Fibroblast of mammary gland (primary cell): ENCODE measurements at regions not wholly inside any gene's neighbourhood (a gene's known extent, or its start where the extent isn't known, plus 50 kb on each side); places are given as distances from the start of the nearest gene placed in this dataset.

ENCODE experiments used
- DNase-seq: peaks from one replicate; pipeline ENCODE4 v3.0.0-alpha.2; 2010; ENCODE audit warnings: low read depth
- H3K4me3 ChIP-seq: 2 replicates; pipeline ENCODE4 v1.5.1; 2011; ENCODE audit warnings: low read depth, mild to moderate bottlenecking, low read length, moderate library complexity; ENCODE audit not compliant: control insufficient read depth
- TF ChIP-seq, protein P1 (sequence below): conservative IDR thresholded peaks from 2 replicates; pipeline ENCODE4 v1.5.1; 2011; ENCODE audit warnings: low read depth, low read length, inconsistent platforms; ENCODE audit not compliant: control insufficient read depth, insufficient read depth

DNA sequence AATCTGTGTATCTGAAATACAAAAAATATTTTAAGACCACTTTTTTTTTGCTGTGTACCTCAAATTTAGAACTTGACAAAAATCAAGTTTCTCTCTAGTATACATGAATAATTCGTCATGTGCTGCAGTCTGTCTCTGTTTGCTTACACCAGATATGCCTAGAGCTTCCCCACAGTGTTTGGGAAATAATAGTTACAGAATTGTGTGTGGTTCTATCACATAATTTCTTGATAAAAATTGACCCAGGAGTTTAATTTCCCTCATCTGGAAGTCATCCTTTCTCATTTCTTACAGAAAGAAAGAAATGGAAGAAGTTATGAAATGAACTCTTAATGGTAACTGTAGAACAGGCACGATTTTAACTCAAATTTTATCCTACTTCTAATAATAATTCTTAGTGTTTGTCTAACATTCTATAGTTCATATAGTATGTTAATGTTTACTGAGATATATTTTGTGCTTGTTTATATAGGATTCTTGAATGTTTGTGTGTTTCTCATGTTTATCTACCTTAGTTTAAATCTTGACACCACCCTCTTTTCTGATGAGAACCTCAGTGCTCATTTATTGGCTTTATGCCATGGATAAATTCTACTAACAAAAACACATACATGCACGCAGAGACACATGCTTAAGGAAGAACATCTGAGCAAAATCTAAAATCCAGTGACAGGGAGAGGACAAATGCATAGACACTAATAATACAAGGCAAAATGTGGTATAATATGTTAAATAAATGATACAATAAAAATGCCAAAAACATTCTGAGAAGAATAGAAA lies 61.4 kb upstream of the CTSC start:
- H3K4me3 ChIP-seq, result no peak overlapping the region
- no peak for DNase-seq
- TF ChIP-seq, protein P1, sequence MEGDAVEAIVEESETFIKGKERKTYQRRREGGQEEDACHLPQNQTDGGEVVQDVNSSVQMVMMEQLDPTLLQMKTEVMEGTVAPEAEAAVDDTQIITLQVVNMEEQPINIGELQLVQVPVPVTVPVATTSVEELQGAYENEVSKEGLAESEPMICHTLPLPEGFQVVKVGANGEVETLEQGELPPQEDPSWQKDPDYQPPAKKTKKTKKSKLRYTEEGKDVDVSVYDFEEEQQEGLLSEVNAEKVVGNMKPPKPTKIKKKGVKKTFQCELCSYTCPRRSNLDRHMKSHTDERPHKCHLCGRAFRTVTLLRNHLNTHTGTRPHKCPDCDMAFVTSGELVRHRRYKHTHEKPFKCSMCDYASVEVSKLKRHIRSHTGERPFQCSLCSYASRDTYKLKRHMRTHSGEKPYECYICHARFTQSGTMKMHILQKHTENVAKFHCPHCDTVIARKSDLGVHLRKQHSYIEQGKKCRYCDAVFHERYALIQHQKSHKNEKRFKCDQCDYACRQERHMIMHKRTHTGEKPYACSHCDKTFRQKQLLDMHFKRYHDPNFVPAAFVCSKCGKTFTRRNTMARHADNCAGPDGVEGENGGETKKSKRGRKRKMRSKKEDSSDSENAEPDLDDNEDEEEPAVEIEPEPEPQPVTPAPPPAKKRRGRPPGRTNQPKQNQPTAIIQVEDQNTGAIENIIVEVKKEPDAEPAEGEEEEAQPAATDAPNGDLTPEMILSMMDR, result no peak

DNA sequence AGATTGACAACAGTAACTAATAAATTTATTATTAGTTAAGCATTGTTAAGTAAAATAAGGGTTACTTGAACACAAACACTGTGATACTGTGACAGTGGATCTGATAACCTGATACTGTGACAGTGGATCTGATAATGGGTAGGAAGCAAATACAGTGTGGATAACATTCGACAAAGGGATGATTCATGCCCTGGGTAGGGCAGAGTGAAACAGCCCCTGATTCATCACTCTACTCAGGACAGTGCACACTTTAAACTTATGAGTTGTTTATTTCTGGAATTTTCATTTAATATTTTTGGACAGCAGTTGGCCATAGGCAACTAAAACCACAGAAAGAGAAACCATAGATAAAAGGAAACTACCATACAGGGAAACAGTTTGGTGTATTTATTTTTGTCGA lies 60.8 kb upstream of the CTSC start:
- TF ChIP-seq, protein P1, result no peak
- peak; percentile 81 for DNase-seq
- no peak overlapping the region for H3K4me3 ChIP-seq

DNA sequence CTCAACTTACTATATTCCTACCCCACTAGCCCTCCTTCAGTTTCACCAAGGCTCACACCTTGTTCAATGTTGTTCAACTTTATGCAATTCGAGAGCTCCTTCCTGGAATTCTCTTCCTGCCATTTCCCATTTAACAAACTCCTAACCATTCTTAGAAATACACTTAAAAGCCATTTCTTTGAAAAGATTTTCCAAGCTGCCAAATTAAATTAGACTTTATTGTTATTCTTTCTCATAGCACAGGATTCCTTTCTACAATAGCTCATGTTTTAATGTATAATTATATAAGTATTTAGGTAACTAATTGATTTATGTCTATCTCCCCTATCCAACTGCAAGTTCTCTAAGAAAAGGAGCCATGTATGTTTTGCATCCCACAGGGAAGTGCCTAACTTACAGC lies 52.7 kb upstream of the CTSC start:
- TF ChIP-seq, protein P1, result no peak
- no peak overlapping the region for H3K4me3 ChIP-seq
- no peak for DNase-seq

DNA sequence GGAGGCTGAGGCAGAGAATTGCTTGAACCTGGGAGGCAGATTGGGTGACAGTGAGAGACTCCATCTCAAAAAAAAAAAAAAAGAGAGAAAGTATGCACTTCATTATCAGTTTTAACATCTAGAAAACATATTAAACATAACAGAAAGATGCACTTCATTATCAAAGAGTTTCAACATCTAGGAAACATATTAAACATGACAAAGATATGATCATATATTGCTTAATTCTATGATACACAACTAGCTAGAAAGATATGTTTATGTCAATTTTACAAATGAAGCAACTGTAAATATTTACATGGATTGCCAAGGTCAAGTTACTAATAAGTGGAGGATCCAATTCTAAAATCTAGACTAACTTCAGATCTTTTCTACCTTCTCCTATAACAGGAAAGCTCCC lies 50.4 kb upstream of the CTSC start:
- no peak for DNase-seq
- TF ChIP-seq, protein P1, result no peak
- H3K4me3 ChIP-seq, result no peak overlapping the region
